ENCODE measurements at regions not wholly inside any gene's neighbourhood (a gene's known extent, or its start where the extent isn't known, plus 50 kb on each side); places are given as distances from the start of the nearest gene placed in this dataset.
"Not testable (repeated sequence)": the region's sequence is repeated elsewhere in the genome, so short reads cannot be mapped to it uniquely, and the experiment has no call there.

- no peaks in the 10 kb centered on the region for H3K27me3 ChIP-seq (ENCODE audit: control insufficient read depth, insufficient read depth, low read length)
- H3K4me1 ChIP-seq (ENCODE audit: control insufficient read depth, insufficient read depth, low read length): no peaks in the 10 kb centered on the region
- no peak overlapping the region for H3K4me3 ChIP-seq (ENCODE audit: low read length)
- no peak overlapping the region for H3K9ac ChIP-seq (ENCODE audit: low read depth, low read length)
- H3K9me3 ChIP-seq (replicated peaks; ENCODE audit: low read length): peaks cover 5% of the 10 kb centered on the region
- H3K4me2 ChIP-seq (ENCODE audit: low read length): no peak overlapping the region
- H3K36me3 ChIP-seq (ENCODE audit: insufficient read depth, low read length): no peaks in the 10 kb centered on the region
Observed at GRCh38 chr5:163855754-163856153, 350.3 kb downstream of the MAT2B start.

DNA sequence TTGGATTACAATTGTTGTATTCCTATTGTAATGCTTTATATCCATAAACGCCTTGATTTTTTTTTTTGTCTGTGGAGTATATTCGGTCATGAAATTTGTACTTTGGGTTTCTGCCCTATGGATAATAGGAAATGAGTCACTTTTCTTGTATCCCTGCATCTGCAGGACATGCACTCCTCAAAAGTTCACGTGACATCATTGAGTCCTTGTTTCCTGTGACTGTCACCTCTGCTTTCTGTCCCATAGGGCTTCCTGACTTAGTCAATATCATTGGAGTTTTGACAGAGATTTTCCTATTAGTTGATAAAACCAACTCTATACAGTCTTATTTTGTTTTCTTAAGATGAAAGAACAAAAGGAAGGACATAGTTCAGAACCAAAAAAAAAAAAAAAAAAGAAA lies 356.3 kb downstream of the MAT2B start:
- Histone ChIP-seq H3K4me3 (ENCODE audit: low read length) (no peak overlapping the region), H3K4me1 (ENCODE audit: control insufficient read depth, insufficient read depth, low read length) (peaks cover 3% of the 10 kb centered on the region), H3K27me3 (ENCODE audit: control insufficient read depth, insufficient read depth, low read length) (no peaks in the 10 kb centered on the region), H3K4me2 (ENCODE audit: low read length) (no peak overlapping the region), H3K9ac (ENCODE audit: low read depth, low read length) (no peak overlapping the region), H3K36me3 (ENCODE audit: insufficient read depth, low read length) (no peaks in the 10 kb centered on the region), H3K9me3 (replicated peaks; ENCODE audit: low read length) (peaks cover 5% of the 10 kb centered on the region)

DNA sequence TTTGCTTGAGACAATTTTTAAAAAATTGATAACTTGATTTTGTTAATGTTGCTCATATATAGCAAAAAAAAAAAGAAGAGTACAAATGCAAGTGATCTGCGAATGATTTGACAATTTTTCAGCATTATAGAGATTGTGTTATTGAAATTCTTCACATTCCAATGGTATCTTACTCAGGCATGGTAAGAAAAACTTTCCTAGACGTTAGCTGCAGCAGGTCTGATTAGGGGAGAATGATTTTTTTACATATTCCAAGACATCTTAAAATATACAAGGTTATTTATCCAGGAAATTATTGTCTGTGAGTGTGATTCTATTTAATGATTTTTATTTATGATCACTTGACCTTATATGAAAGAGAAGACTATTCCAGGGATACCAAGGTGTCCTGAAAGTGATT lies 361.9 kb downstream of the MAT2B start:
- no peak overlapping the region for H3K9ac ChIP-seq (ENCODE audit: low read depth, low read length)
- H3K4me2 ChIP-seq (ENCODE audit: low read length): no peak overlapping the region
- H3K36me3 ChIP-seq (ENCODE audit: insufficient read depth, low read length): no peaks in the 10 kb centered on the region
- no peaks in the 10 kb centered on the region for H3K27me3 ChIP-seq (ENCODE audit: control insufficient read depth, insufficient read depth, low read length)
- no peaks in the 10 kb centered on the region for H3K9me3 ChIP-seq (replicated peaks; ENCODE audit: low read length)
- H3K4me3 ChIP-seq (ENCODE audit: low read length): no peak overlapping the region
- H3K4me1 ChIP-seq (ENCODE audit: control insufficient read depth, insufficient read depth, low read length): peaks cover 6% of the 10 kb centered on the region

DNA sequence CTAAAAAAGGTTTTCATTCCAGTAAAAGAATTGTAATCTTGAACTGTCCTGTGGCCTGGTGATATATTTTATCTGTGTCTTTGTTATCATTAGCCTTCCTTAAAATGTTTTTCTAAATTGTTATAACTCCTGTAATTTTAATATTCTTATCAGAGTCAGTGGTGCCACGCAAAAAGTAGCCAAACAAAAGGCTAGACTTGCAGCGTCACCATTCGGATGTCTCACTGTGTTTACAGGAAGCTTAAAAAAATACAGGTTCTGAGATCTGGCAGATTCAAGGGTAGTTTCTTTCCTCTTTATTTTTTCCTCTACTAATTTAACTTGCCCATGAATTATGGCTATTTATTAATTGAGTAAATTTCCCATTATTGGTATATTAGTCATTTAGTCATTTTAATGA lies 362.3 kb downstream of the MAT2B start:
- H3K4me2 ChIP-seq (ENCODE audit: low read length): no peak overlapping the region
- H3K9me3 ChIP-seq (replicated peaks; ENCODE audit: low read length): no peaks in the 10 kb centered on the region
- H3K27me3 ChIP-seq (ENCODE audit: control insufficient read depth, insufficient read depth, low read length): no peaks in the 10 kb centered on the region
- no peaks in the 10 kb centered on the region for H3K36me3 ChIP-seq (ENCODE audit: insufficient read depth, low read length)
- peaks cover 6% of the 10 kb centered on the region for H3K4me1 ChIP-seq (ENCODE audit: control insufficient read depth, insufficient read depth, low read length)
- H3K9ac ChIP-seq (ENCODE audit: low read depth, low read length): no peak overlapping the region
- no peak overlapping the region for H3K4me3 ChIP-seq (ENCODE audit: low read length)

DNA sequence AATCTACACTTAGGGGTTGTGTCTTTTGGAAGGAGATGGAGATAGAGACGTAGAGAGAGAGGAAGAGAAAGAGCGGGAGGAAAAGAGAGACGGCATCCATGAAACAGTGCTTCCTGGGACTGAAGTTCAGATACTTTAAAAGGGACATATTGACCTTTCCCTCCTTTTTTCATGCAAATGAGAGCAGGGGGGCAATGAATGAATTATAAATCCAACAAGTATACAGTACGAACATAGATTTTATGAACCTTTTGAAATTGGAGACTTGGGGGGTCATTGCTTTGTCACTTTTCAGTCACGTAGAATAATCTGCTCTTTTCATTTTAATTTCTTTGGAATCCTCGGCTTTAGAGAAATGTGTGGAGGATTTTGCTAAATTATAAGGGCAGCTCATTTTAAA lies 364.2 kb downstream of the MAT2B start:
- Histone ChIP-seq H3K9me3 (replicated peaks; ENCODE audit: low read length) (no peaks in the 10 kb centered on the region), H3K27me3 (ENCODE audit: control insufficient read depth, insufficient read depth, low read length) (no peaks in the 10 kb centered on the region), H3K36me3 (ENCODE audit: insufficient read depth, low read length) (no peaks in the 10 kb centered on the region), H3K4me1 (ENCODE audit: control insufficient read depth, insufficient read depth, low read length) (peaks cover 6% of the 10 kb centered on the region), H3K9ac (ENCODE audit: low read depth, low read length) (no peak overlapping the region), H3K4me2 (ENCODE audit: low read length) (no peak overlapping the region), H3K4me3 (ENCODE audit: low read length) (no peak overlapping the region)

DNA sequence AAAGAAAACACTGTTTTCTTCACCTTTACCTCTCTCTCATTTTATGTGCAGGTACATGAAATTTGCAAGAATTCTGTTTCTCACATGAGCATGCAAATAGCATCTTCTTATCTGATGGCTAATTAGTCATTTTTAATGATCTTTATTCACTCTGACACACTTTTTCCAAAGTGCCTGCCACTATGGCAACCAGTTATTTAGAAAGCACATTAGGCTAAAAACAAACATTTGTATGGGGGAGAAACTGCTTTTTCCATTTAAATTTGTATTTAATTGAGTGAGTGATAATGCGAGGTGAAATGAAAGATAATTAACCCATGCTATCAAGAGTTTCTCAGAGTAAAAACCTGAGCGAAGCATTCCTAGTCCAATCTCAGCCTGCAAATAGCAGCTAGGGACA lies 365.0 kb downstream of the MAT2B start:
- no peak overlapping the region for H3K4me3 ChIP-seq (ENCODE audit: low read length)
- H3K4me2 ChIP-seq (ENCODE audit: low read length): no peak overlapping the region
- H3K9me3 ChIP-seq (replicated peaks; ENCODE audit: low read length): no peaks in the 10 kb centered on the region
- H3K9ac ChIP-seq (ENCODE audit: low read depth, low read length): no peak overlapping the region
- H3K27me3 ChIP-seq (ENCODE audit: control insufficient read depth, insufficient read depth, low read length): no peaks in the 10 kb centered on the region
- H3K36me3 ChIP-seq (ENCODE audit: insufficient read depth, low read length): no peaks in the 10 kb centered on the region
- peaks cover 6% of the 10 kb centered on the region for H3K4me1 ChIP-seq (ENCODE audit: control insufficient read depth, insufficient read depth, low read length)

DNA sequence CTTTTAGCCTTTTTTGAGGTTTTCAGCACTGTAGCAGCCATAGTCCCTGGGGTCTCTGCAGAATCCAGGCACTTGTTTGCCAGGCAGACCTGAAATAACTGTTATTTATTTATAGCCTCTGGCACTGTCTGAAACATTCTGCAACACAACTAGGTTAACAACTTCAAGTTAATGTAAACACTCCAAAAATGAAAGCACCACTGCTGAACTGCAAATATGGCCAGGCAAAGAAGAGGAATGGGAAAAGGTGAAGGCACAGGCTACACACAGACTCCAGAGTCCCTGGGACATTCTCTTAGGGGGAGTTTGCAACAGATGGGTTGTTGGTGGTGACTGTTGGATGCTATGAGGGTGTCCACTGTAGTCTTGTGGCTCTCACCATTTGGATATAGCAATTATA lies 369.0 kb downstream of the MAT2B start:
- no peak overlapping the region for H3K4me3 ChIP-seq (ENCODE audit: low read length)
- no peaks in the 10 kb centered on the region for H3K9me3 ChIP-seq (replicated peaks; ENCODE audit: low read length)
- no peak overlapping the region for H3K4me2 ChIP-seq (ENCODE audit: low read length)
- no peak overlapping the region for H3K9ac ChIP-seq (ENCODE audit: low read depth, low read length)
- no peaks in the 10 kb centered on the region for H3K27me3 ChIP-seq (ENCODE audit: control insufficient read depth, insufficient read depth, low read length)
- H3K36me3 ChIP-seq (ENCODE audit: insufficient read depth, low read length): no peaks in the 10 kb centered on the region
- H3K4me1 ChIP-seq (ENCODE audit: control insufficient read depth, insufficient read depth, low read length): no peaks in the 10 kb centered on the region

GRCh38 chr5:163874912-163875311 lies 369.5 kb downstream of the MAT2B start:
- H3K9ac ChIP-seq (ENCODE audit: low read depth, low read length); H3K4me3 ChIP-seq (ENCODE audit: low read length); H3K36me3 ChIP-seq (ENCODE audit: insufficient read depth, low read length); H3K4me1 ChIP-seq (ENCODE audit: control insufficient read depth, insufficient read depth, low read length); H3K4me2 ChIP-seq (ENCODE audit: low read length); H3K27me3 ChIP-seq (ENCODE audit: control insufficient read depth, insufficient read depth, low read length); H3K9me3 ChIP-seq (replicated peaks; ENCODE audit: low read length): not testable (repeated sequence)

DNA sequence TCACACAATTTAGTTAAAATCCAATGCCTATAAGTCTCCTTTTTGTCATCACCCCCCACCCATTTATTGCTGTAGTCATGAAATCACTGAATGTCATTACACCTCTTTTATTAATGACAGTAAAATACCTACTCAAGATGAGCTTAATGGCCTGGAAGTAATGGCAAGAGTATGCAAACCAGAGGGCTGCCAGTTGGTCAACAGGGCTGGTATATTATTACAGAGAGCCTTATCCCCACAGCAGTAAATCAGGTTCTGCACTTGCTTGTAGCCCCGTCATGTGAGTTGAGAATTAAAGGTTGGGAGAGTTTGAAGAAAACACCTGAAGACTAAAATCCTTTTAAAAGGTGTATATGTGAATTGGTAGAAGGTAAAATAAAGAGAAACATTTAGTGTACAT lies 372.4 kb downstream of the MAT2B start:
- Histone ChIP-seq H3K4me3 (ENCODE audit: low read length) (no peak overlapping the region), H3K36me3 (ENCODE audit: insufficient read depth, low read length) (no peaks in the 10 kb centered on the region), H3K9me3 (replicated peaks; ENCODE audit: low read length) (no peaks in the 10 kb centered on the region), H3K4me2 (ENCODE audit: low read length) (no peak overlapping the region), H3K4me1 (ENCODE audit: control insufficient read depth, insufficient read depth, low read length) (no peaks in the 10 kb centered on the region), H3K27me3 (ENCODE audit: control insufficient read depth, insufficient read depth, low read length) (no peaks in the 10 kb centered on the region), H3K9ac (ENCODE audit: low read depth, low read length) (no peak overlapping the region)

GRCh38 chr5:163878490-163878889 lies 373.1 kb downstream of the MAT2B start:
- Histone ChIP-seq H3K4me3 (ENCODE audit: low read length) (no peak overlapping the region), H3K27me3 (ENCODE audit: control insufficient read depth, insufficient read depth, low read length) (no peaks in the 10 kb centered on the region), H3K4me2 (ENCODE audit: low read length) (no peak overlapping the region), H3K36me3 (ENCODE audit: insufficient read depth, low read length) (no peaks in the 10 kb centered on the region), H3K4me1 (ENCODE audit: control insufficient read depth, insufficient read depth, low read length) (no peaks in the 10 kb centered on the region), H3K9ac (ENCODE audit: low read depth, low read length) (no peak overlapping the region), H3K9me3 (replicated peaks; ENCODE audit: low read length) (no peaks in the 10 kb centered on the region)

GRCh38 chr5:163880302-163880701 lies 374.9 kb downstream of the MAT2B start:
- no peaks in the 10 kb centered on the region for H3K36me3 ChIP-seq (ENCODE audit: insufficient read depth, low read length)
- no peak overlapping the region for H3K4me3 ChIP-seq (ENCODE audit: low read length)
- H3K4me1 ChIP-seq (ENCODE audit: control insufficient read depth, insufficient read depth, low read length): no peaks in the 10 kb centered on the region
- H3K9ac ChIP-seq (ENCODE audit: low read depth, low read length): no peak overlapping the region
- no peaks in the 10 kb centered on the region for H3K9me3 ChIP-seq (replicated peaks; ENCODE audit: low read length)
- H3K4me2 ChIP-seq (ENCODE audit: low read length): no peak overlapping the region
- no peaks in the 10 kb centered on the region for H3K27me3 ChIP-seq (ENCODE audit: control insufficient read depth, insufficient read depth, low read length)

DNA sequence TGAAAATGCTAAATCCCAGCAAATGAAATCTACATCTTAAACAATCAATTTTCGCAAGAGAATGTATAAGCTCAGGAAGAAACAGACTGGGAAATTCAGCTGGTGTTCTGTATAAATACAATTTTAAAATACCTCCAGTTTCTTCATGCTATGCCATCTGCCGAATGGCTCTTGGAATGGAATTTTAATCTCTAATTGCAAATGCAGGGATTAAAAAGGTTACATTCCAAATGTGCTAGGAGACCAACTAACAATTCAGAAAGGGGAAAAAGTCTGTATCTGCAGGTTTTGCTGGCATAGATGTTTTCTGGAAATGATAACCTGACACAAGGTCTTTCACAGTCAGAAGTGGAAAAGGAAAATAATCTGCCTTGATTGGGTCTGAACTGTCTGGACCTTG lies 379.7 kb downstream of the MAT2B start:
- no peaks in the 10 kb centered on the region for H3K27me3 ChIP-seq (ENCODE audit: control insufficient read depth, insufficient read depth, low read length)
- no peak overlapping the region for H3K9ac ChIP-seq (ENCODE audit: low read depth, low read length)

More for the DNA sequence above, 379.7 kb downstream of the MAT2B start:
- H3K4me2 ChIP-seq (ENCODE audit: low read length): no peak overlapping the region
- no peaks in the 10 kb centered on the region for H3K9me3 ChIP-seq (replicated peaks; ENCODE audit: low read length)
- no peaks in the 10 kb centered on the region for H3K36me3 ChIP-seq (ENCODE audit: insufficient read depth, low read length)
- no peaks in the 10 kb centered on the region for H3K4me1 ChIP-seq (ENCODE audit: control insufficient read depth, insufficient read depth, low read length)
- no peak overlapping the region for H3K4me3 ChIP-seq (ENCODE audit: low read length)
